D341Med (cell line): ENCODE measurements at regions not wholly inside any gene's neighbourhood (a gene's known extent, or its start where the extent isn't known, plus 50 kb on each side); places are given as distances from the start of the nearest gene placed in this dataset.
"Not testable (repeated sequence)": the region's sequence is repeated elsewhere in the genome, so short reads cannot be mapped to it uniquely, and the experiment has no call there.

Experiments
- DNase-seq: peaks from one replicate; pipeline ENCODE4 v3.0.0; 2012; ENCODE audit warnings: low spot score

DNA sequence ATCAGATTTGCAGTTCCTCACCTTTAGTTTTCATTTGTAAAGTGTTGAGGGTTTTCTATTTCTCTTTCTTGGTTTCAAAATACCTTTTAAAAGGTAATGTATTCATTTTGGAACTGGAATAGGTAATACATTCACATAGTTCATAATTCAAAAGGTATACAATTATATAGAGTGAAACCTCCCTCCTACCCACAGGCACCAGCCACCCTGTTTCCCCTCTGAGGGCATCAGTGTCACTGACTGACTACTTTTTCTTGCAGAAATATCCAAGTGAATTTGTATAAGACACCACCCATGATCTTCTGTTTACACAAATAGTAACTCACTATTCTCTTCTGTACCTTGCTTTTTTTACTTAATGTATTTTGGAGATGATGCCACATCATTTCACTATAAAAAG is 139.6 kb upstream of the EGLN3 start:
- DNase-seq: no peak

DNA sequence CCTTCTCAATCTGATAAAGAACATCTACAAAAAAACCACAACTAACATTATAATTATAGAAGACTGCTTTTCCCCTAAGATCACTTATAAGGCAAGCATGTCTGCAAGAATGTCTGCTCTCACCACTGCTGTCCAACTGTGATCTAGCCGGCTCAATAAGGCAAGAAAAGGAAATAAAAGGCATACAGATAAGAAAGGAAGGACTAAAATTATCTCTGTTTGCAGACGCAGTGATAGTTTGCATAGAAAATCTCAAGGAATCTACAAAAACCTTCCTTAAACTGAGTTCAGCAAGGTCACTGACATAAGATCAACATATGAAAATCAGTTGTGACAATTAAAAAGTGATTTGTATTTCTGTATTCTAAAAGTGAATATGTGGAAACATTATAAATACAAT is 138.0 kb upstream of the EGLN3 start:
- no peak for DNase-seq

- DNase-seq: no peak
Measured at GRCh38 chr14:34087571-34087970, 136.7 kb upstream of the EGLN3 start.

DNA sequence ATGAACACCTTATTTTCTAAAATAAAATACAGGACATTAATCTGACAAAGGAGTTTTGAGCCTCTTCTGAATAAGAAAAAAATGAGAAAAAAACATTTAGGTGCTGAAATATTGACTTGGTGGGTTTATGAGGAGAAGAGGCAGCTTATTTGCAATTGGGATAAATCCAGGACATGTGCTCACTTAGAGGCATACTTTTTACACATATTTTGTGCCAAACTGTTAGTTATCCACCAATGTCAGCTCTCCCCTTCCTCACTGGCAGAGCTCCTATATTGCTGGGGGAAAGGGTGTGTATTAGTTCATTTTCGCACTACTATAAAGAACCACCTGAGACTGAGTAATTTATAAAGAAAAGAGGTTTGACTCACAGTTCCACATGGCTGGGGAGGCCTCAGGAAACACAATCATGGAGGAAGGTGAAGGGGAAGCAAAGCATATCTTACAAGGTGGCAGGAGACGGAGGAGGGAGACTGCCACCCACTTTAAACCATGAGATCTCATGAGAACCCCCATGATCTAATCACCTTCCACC is 135.4 kb upstream of the EGLN3 start:
- DNase-seq: no peak

DNA sequence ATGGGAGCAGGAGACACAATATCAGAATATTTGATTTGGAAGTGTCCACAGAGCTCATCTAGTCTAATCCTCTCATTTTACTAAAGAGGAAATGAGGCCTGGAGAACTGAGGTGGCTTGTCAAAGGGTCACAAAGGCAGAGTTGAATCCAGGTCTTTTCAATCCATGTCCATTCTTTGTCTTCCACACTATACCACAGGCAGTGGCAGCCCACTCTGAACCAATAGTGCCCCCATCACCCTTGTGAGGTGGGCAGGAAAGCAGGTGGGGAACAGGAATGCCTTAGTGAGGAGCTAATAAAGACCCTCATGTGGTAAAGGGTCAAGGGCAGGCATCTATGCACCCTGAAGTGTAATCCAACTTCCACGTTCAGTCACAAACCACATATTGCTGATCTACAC is 134.8 kb upstream of the EGLN3 start:
- no peak for DNase-seq

GRCh38 chr14:34081576-34082136 is 130.8 kb upstream of the EGLN3 start:
- DNase-seq: no peak

- DNase-seq: no peak
Measured at GRCh38 chr14:34081101-34081575, 130.3 kb upstream of the EGLN3 start.

DNA sequence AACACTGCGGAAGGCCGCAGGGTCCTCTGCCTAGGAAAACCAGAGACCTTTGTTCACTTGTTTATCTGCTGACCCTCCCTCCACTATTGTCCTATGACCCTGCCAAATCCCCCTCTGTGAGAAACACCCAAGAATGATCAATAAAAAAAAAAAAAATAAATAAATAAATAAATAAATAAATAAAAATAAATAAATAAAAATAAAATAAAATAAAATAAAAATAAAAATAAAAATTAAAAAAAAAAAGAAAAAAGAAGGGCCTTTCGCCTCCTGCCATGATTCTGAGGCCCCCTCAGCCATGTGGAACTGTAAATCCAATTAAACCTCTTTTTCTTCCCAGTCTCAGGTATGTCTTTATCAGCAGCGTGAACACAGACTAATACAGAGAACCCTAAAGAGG is 128.8 kb upstream of the EGLN3 start:
- not testable (repeated sequence) for DNase-seq

GRCh38 chr14:34078117-34078743 is 127.4 kb upstream of the EGLN3 start:
- DNase-seq: no peak

- no peak for DNase-seq
Measured at GRCh38 chr14:34075826-34076225, 125.0 kb upstream of the EGLN3 start.

GRCh38 chr14:34075042-34075744 is 124.3 kb upstream of the EGLN3 start:
- no peak for DNase-seq

DNA sequence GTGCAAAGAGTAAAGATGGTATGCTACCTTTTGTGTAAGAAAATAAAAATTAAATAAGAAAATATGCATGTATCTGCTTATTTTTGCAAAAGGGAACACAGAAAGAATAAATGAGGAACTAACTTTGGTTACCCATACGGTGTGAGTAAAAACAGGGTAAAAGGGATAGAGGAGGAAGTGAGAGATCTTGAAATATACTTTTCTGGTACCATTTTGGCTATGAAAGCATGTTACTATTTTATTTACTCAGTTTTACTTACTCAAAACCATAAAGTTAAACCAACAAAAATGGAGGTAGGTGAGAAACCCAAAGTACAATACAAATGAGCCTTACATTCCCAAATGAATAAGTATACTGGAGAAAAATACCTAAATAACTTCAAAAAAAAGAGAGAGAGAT is 122.0 kb upstream of the EGLN3 start:
- no peak for DNase-seq

DNA sequence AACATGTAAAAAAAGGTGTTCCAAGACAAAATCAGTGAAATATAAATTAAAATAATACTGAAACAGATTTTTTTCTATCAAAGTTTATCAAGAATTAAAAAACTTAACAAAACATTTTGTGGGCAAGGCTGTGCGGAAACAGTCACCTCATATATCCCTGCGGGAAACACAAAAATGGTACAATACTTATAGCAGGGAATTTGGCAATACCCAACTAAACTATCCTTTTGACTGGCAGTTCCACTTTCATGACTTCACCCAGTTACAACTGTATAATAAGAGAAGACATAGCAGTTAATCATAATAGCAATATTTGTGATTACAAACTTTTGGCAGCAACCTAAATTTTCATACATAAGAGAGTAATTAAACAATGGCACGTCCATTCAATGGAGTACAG is 121.5 kb upstream of the EGLN3 start:
- no peak for DNase-seq

GRCh38 chr14:34070917-34071407 is 120.1 kb upstream of the EGLN3 start:
- DNase-seq: no peak

- no peak for DNase-seq
Measured at GRCh38 chr14:34069854-34070582, 119.1 kb upstream of the EGLN3 start.

GRCh38 chr14:34067587-34067986 is 116.7 kb upstream of the EGLN3 start:
- DNase-seq: no peak

GRCh38 chr14:34065690-34066391 is 115.0 kb upstream of the EGLN3 start:
- DNase-seq: no peak

DNA sequence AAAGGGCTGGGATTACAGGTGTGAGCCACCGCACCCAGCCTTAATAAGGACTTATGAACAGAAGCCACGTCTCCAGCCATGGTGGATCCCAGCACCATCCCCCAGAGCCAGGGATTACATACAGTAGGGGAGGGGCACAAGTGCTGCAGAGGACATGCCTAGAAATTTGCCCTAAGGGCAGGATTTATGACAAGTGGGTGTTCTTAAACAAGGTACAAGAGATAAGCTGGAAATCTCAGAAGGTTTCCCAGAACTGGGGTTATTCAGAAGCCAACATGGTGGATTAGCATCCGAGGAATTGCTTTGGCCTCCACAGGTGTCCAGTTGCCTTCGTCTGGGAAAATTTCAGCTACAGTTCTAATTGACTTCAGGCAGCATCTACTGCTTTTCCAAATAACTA is 114.4 kb upstream of the EGLN3 start:
- no peak for DNase-seq

- no peak for DNase-seq
Measured at GRCh38 chr14:34064349-34064748, 113.5 kb upstream of the EGLN3 start.

DNA sequence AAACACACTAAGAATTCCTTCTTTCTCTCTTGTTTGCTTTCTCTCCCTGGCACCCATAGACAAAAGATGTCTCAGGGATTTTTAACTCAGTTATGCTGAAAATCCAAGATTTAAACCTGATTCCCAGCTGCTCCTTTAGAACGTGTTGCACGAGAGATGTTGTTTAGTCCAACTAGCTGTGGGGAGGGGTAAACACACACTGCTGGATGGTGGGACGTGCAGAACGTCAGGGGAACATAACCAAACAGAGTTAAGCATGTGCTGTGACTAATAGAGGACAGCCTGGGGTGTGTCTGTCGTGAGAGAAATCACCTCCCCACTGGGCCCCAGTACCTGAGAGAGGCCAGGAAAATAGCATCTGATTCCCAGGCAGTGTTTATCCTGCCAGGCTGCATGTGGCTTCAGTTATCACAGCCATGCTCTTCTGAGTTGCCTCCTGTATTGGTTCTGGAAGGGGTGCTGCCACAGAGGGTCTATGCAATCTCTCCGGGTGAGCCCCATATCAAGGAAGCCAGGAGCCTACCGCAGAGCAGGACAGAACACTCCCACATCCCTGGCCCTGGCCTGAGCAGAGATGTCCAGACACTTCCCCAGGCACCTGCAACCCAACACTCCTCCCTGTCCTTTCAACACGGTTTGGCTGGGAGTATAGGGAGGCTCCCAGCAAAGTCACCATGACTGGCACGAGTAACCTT is 112.7 kb upstream of the EGLN3 start:
- DNase-seq: no peak

GRCh38 chr14:34063042-34063441 is 112.2 kb upstream of the EGLN3 start:
- DNase-seq: no peak
